ENCODE measurements at regions not wholly inside any gene's neighbourhood (a gene's known extent, or its start where the extent isn't known, plus 50 kb on each side); places are given as distances from the start of the nearest gene placed in this dataset.

DNA sequence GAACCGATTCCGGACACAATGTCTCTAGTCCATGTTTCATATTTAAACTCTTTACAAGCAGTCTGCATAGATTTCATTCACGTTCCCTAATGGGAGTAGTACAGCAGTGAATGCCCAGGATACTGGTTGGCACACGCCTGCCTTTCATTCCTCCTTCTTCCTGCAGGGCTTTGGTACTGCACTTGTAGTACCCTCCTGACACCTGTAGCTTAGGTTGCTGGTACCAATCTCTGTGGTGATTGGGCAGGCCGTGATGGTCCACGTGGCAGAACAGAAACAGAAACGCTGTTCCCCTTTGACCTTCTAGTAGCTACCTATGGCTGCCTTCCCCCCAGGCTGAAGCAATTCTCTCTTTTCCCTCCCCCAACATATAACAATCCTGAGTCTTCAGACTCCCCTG is 107.3 kb upstream of the MEGF10 start:
- Histone ChIP-seq H3K9me1 (ENCODE audit: insufficient read depth, low read length) (no peaks in the 10 kb centered on the region), H3K9me3 (ENCODE audit: control insufficient read depth, insufficient read depth, low read length) (no peaks in the 10 kb centered on the region; the same call in 1 of the 2 replicates), H2AK9ac (replicated peaks; ENCODE audit: low read depth, low read length, poor library complexity) (no peak overlapping the region), H2BK120ac (ENCODE audit: low read depth, low read length) (no peak overlapping the region), H3K18ac (ENCODE audit: low read depth, low read length) (no peak overlapping the region), H4K91ac (ENCODE audit: insufficient read depth, low read depth, low read length) (no peak overlapping the region), H4K20me1 (ENCODE audit: insufficient read depth, low read length) (no peaks in the 10 kb centered on the region), H4K5ac (ENCODE audit: low read depth, low read length) (no peak overlapping the region), H3K27me3 (ENCODE audit: control insufficient read depth, insufficient read depth, low read length) (peaks cover 7% of the 10 kb centered on the region), H3K14ac (replicated peaks; ENCODE audit: low read depth, low read length) (no peak overlapping the region), H3K4ac (ENCODE audit: low read depth, low read length) (no peak overlapping the region), H3K23ac (ENCODE audit: low read depth, low read length) (no peak overlapping the region), H3K27ac (ENCODE audit: insufficient read depth, low read length) (no peak overlapping the region), H3K9ac (ENCODE audit: low read depth, low read length) (no peak overlapping the region), H3K56ac (ENCODE audit: extremely low read depth, insufficient read depth, low read length) (no peak overlapping the region), H3K4me1 (ENCODE audit: control insufficient read depth, insufficient read depth, low read length) (no peaks in the 10 kb centered on the region), H2BK20ac (ENCODE audit: low read depth, low read length) (no peak overlapping the region), H2BK5ac (ENCODE audit: low read depth, low read length, poor library complexity, severe bottlenecking) (no peak overlapping the region), H3K36me3 (ENCODE audit: control insufficient read depth, insufficient read depth, low read length) (no peaks in the 10 kb centered on the region), H2AK5ac (ENCODE audit: low read depth, low read length) (no peak overlapping the region), H2AFZ (replicated peaks; ENCODE audit: low read length, poor library complexity) (no peak overlapping the region), H3K4me2 (ENCODE audit: low read depth, low read length) (no peak overlapping the region), H4K8ac (ENCODE audit: low read depth in 2 of 2, low read length in 2 of 2) (no peak overlapping the region), H3K79me1 (ENCODE audit: low read depth in 1 of 2, low read length in 2 of 2) (no peaks in the 10 kb centered on the region), H2BK15ac (ENCODE audit: low read depth, low read length) (no peak overlapping the region), H3K4me3 (ENCODE audit: insufficient read depth, low read depth, low read length) (no peak overlapping the region)
- ChIA-PET CTCF (interaction anchor here (0.5 kb wide), 1 partner anchor 1426 kb away, joined by 3 read pairs; no protein-coding TSS in a partner anchor), POLR2A (ENCODE audit: unreplicated experiment) (no interaction called here)
- intact Hi-C loops (cut with micrococcal nuclease) (no loop called here), in situ Hi-C loops (cut with MboI; ENCODE audit: low sequenced_read_pairs) (no loop called here), dilution Hi-C loops (cut with HindIII; ENCODE audit: low sequenced_read_pairs, unreplicated experiment) (no loop called here)
- BruUV-seq (replicated peaks): no TSS peak
- DNase-seq: no peak
- TF ChIP-seq, protein P1, sequence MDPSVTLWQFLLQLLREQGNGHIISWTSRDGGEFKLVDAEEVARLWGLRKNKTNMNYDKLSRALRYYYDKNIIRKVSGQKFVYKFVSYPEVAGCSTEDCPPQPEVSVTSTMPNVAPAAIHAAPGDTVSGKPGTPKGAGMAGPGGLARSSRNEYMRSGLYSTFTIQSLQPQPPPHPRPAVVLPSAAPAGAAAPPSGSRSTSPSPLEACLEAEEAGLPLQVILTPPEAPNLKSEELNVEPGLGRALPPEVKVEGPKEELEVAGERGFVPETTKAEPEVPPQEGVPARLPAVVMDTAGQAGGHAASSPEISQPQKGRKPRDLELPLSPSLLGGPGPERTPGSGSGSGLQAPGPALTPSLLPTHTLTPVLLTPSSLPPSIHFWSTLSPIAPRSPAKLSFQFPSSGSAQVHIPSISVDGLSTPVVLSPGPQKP (IDR thresholded peaks at IDR 0.05; ENCODE audit: borderline replicate concordance, low read depth, low read length): no peak
- no peak for TF ChIP-seq RAD21 (IDR thresholded peaks at IDR 0.05; ENCODE audit: low read length)
- no peak for TF ChIP-seq SMC3 (IDR thresholded peaks at IDR 0.05; ENCODE audit: low read depth, low read length)
- TF ChIP-seq RCOR1 (IDR thresholded peaks at IDR 0.05; ENCODE audit: insufficient replicate concordance, low read length): no peak
- TF ChIP-seq RFX5 (IDR thresholded peaks at IDR 0.05; ENCODE audit: low read depth, low read length): no peak
- TF ChIP-seq MAZ (IDR thresholded peaks at IDR 0.05; ENCODE audit: borderline replicate concordance, low read depth, low read length): no peak
- no peak for TF ChIP-seq POLR2A (IDR thresholded peaks at IDR 0.05; ENCODE audit: low read depth, low read length)
- TF ChIP-seq FOS (IDR thresholded peaks at IDR 0.05; ENCODE audit: low read depth, low read length): no peak
- TF ChIP-seq CHD1 (IDR thresholded peaks at IDR 0.05; ENCODE audit: low read depth, low read length): no peak
- no peak for TF ChIP-seq MXI1 (IDR thresholded peaks at IDR 0.05; ENCODE audit: borderline replicate concordance, low read depth, low read length)
- TF ChIP-seq MAFK (IDR thresholded peaks at IDR 0.05; ENCODE audit: low read depth, low read length): no peak
- TF ChIP-seq, protein P2, sequence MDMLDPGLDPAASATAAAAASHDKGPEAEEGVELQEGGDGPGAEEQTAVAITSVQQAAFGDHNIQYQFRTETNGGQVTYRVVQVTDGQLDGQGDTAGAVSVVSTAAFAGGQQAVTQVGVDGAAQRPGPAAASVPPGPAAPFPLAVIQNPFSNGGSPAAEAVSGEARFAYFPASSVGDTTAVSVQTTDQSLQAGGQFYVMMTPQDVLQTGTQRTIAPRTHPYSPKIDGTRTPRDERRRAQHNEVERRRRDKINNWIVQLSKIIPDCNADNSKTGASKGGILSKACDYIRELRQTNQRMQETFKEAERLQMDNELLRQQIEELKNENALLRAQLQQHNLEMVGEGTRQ (IDR thresholded peaks at IDR 0.05; ENCODE audit: low read depth, low read length): no peak
- no peak for TF ChIP-seq BHLHE40 (IDR thresholded peaks at IDR 0.05; ENCODE audit: low read depth, low read length)
- TF ChIP-seq, protein P3, sequence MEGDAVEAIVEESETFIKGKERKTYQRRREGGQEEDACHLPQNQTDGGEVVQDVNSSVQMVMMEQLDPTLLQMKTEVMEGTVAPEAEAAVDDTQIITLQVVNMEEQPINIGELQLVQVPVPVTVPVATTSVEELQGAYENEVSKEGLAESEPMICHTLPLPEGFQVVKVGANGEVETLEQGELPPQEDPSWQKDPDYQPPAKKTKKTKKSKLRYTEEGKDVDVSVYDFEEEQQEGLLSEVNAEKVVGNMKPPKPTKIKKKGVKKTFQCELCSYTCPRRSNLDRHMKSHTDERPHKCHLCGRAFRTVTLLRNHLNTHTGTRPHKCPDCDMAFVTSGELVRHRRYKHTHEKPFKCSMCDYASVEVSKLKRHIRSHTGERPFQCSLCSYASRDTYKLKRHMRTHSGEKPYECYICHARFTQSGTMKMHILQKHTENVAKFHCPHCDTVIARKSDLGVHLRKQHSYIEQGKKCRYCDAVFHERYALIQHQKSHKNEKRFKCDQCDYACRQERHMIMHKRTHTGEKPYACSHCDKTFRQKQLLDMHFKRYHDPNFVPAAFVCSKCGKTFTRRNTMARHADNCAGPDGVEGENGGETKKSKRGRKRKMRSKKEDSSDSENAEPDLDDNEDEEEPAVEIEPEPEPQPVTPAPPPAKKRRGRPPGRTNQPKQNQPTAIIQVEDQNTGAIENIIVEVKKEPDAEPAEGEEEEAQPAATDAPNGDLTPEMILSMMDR (conservative IDR thresholded peaks at IDR 0.05; ENCODE audit: low read depth, low read length): no peak
- TF ChIP-seq CEBPB (IDR thresholded peaks at IDR 0.05; ENCODE audit: low read depth, low read length): no peak
- no peak for TF ChIP-seq NFE2L2 (IDR thresholded peaks at IDR 0.05; ENCODE audit: low read depth, low read length)
- no peak for ATAC-seq (ENCODE audit: low read depth)
- no CpG with 5 or more reads among the region's 7 CpGs for WGBS, 2 experiments (ENCODE audit: extremely low coverage in 2 of 2, insufficient read length in 1 of 2)

All from IMR-90 (cell line).